ENCODE measurements at regions not wholly inside any gene's neighbourhood (a gene's known extent, or its start where the extent isn't known, plus 50 kb on each side); places are given as distances from the start of the nearest gene placed in this dataset.

DNA sequence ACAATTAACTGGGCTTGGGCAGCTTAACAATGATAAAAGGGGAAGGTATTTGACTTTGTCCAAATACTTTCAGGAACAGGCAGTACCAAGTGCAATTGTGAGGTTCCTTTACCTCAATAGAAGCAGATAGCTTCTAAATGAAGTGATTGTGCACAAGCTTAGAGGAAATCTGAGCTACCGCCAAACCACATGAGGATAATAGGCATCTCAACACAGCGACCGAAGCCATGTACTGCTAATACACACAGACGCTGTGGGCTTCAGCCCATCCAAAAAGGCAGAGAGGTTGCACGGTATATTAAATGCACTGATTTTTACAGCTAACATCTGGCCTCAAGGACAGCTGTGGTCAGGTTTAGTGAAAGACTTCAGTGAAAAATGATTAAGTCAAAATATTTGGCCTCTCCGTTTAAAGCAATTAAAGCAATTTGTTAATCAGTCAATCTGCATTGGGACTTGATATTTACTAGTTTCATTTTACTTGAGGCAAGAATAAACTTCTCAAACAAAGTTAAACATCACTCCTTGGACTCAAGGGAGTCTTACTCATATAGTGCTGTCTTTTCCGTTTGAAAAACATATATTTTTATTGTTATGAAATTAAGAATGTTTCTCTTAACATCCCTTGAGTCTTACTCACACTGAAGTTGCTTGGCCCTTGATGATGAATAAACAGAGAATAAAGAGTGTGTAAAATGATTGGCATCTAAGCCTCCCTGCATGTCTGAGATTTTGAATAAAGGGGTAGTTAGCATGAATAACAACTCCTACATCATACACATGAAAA is 306.3 kb downstream of the C7orf25 start:
- H3K36me3 ChIP-seq = no peaks in the 10 kb centered on the region
- no peak overlapping the region for H3K27ac ChIP-seq
- H3K9me3 ChIP-seq = no peaks in the 10 kb centered on the region
- DNase-seq (peak in 1 of 4 donors; percentile 32), ATAC-seq (peak; percentile 34)
- no peak overlapping the region for H3K4me3 ChIP-seq
- no peaks in the 10 kb centered on the region for H3K27me3 ChIP-seq
- TF ChIP-seq, protein P1, sequence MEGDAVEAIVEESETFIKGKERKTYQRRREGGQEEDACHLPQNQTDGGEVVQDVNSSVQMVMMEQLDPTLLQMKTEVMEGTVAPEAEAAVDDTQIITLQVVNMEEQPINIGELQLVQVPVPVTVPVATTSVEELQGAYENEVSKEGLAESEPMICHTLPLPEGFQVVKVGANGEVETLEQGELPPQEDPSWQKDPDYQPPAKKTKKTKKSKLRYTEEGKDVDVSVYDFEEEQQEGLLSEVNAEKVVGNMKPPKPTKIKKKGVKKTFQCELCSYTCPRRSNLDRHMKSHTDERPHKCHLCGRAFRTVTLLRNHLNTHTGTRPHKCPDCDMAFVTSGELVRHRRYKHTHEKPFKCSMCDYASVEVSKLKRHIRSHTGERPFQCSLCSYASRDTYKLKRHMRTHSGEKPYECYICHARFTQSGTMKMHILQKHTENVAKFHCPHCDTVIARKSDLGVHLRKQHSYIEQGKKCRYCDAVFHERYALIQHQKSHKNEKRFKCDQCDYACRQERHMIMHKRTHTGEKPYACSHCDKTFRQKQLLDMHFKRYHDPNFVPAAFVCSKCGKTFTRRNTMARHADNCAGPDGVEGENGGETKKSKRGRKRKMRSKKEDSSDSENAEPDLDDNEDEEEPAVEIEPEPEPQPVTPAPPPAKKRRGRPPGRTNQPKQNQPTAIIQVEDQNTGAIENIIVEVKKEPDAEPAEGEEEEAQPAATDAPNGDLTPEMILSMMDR (IDR thresholded peaks at IDR 0.05) = no peak
- intact Hi-C loops (cut with DNase I) = no loop called here
- H3K4me1 ChIP-seq = no peaks in the 10 kb centered on the region

DNA sequence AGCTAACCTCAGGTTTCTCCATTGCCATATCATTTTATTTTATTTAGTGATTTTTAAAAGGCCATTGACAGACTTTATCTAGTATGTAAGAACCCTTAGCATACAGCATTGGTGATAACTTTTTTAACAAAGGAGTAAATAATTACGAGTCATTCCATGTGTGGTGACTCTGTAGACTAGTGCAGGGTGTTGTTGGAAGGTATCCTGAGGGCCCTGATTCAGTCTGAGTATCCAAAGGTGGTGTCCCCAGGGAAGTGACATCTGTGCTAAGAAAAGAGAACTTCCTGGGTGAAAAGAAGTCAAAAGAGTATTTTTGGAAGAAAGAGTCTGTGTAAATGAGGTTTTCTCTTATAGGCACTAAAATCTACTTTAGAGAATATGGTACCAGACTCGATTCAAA is 308.4 kb downstream of the C7orf25 start:
- Histone ChIP-seq H3K4me1 (no peaks in the 10 kb centered on the region), H3K36me3 (no peaks in the 10 kb centered on the region), H3K9me3 (no peaks in the 10 kb centered on the region), H3K4me3 (no peak overlapping the region), H3K27ac (no peak overlapping the region), H3K27me3 (no peaks in the 10 kb centered on the region)
- intact Hi-C loops (cut with DNase I) = no loop called here
- TF ChIP-seq, protein P1 (IDR thresholded peaks at IDR 0.05) = no peak
- ATAC-seq = no peak
- no peak for DNase-seq

DNA sequence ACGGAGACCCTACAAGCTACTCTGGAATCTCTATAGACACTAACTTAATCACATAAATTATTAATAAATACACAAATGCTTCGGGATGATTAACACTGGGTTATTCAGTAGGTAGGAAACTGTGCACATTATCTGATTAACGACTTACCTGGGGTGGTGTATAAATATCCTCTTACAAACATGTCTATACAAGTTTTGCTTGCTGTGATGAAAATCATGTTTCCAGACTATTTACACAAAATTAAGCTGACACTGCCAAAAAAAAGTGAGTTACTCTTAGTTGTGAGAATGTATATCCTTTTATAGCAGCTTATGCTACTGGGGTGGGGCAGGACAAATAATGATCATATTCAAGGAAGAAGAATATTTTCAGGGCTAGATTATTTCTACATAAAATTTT is 314.6 kb downstream of the C7orf25 start:
- TF ChIP-seq, protein P1 (IDR thresholded peaks at IDR 0.05) = no peak
- no peak overlapping the region for H3K27ac ChIP-seq
- no peaks in the 10 kb centered on the region for H3K27me3 ChIP-seq
- peaks cover 0 to 5% of the 10 kb centered on the region in 2 donors for H3K9me3 ChIP-seq
- H3K36me3 ChIP-seq = no peaks in the 10 kb centered on the region
- no peaks in the 10 kb centered on the region for H3K4me1 ChIP-seq
- ATAC-seq = no peak
- no peak overlapping the region for H3K4me3 ChIP-seq
- intact Hi-C loops (cut with DNase I) = no loop called here
- no peak for DNase-seq

DNA sequence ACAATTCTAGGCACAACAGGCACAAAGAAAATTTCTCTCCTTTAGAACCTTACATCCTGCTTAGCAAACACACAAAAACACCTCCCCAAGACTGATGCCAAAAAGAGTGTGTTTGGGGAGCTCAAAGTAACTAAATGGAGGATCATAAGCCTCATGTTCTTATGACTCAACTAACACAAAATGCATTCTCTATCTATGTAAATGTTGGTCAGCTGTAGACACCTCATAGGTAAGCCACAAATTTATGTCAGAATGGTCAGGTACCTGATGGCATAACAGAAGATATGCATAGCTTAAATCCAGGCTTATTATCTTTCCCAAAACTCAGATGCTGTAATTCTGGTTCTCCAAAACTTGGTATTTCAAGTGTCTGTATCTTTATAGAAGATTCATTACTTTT is 315.1 kb downstream of the C7orf25 start:
- no peaks in the 10 kb centered on the region for H3K36me3 ChIP-seq
- intact Hi-C loops (cut with DNase I) = no loop called here
- H3K27ac ChIP-seq = no peak overlapping the region
- H3K9me3 ChIP-seq = peaks cover 0 to 7% of the 10 kb centered on the region in 2 donors
- no peaks in the 10 kb centered on the region for H3K27me3 ChIP-seq
- H3K4me3 ChIP-seq = no peak overlapping the region
- ATAC-seq (no peak), DNase-seq (no peak)
- TF ChIP-seq, protein P1 (IDR thresholded peaks at IDR 0.05) = no peak
- no peaks in the 10 kb centered on the region for H3K4me1 ChIP-seq

DNA sequence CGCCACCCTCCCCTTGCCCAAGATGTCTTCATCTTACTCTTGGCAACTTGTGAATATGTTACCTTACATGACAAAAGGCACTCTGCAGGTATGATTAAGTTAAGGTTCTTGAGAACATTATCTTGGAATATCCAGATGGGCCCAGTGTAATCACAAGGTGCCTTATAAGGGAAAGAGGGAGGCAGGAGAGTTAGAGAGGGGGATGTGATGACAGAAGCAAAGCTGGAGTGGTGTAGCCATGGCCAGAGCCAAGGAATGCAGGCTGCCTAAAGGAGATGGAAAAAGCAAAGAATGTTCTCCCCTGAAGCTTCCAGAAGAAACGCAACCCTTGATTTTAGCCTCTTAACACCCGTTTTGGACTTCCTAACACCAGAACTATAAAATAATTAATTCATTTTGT is 318.0 kb downstream of the C7orf25 start:
- no peaks in the 10 kb centered on the region for H3K36me3 ChIP-seq
- no peaks in the 10 kb centered on the region for H3K4me1 ChIP-seq
- no peak overlapping the region for H3K4me3 ChIP-seq
- no peaks in the 10 kb centered on the region for H3K27me3 ChIP-seq
- H3K27ac ChIP-seq = no peak overlapping the region
- no peak for ATAC-seq
- TF ChIP-seq, protein P1 (IDR thresholded peaks at IDR 0.05) = no peak
- H3K9me3 ChIP-seq = peaks cover 0 to 9% of the 10 kb centered on the region in 2 donors
- intact Hi-C loops (cut with DNase I) = no loop called here
- DNase-seq = no peak
